ENCODE measurements at regions not wholly inside any gene's neighbourhood (a gene's known extent, or its start where the extent isn't known, plus 50 kb on each side); places are given as distances from the start of the nearest gene placed in this dataset.

GRCh38 chr9:108672475-108673190 is 183.2 kb downstream of the ACTL7B start:
- no CpG with 5 or more reads among the region's 7 CpGs for WGBS (ENCODE audit: extremely low coverage, insufficient coverage, insufficient read length)
- no peaks in the 10 kb centered on the region for H3K36me3 ChIP-seq (ENCODE audit: control insufficient read depth in 1 of 2, insufficient read depth in 2 of 2, low read length in 2 of 2)

GRCh38 chr9:108671794-108672193 is 184.0 kb downstream of the ACTL7B start:
- H3K36me3 ChIP-seq (ENCODE audit: control insufficient read depth in 1 of 2, insufficient read depth in 2 of 2, low read length in 2 of 2), result no peaks in the 10 kb centered on the region
- no CpG with 5 or more reads among the region's 4 CpGs for WGBS (ENCODE audit: extremely low coverage, insufficient coverage, insufficient read length)

More at GRCh38 chr9:108672475-108673190, 183.2 kb downstream of the ACTL7B start:
- no peak overlapping the region for H3K9ac ChIP-seq (ENCODE audit: low read length)
- H2BK5ac ChIP-seq (ENCODE audit: low read depth, low read length, poor library complexity), result no peak overlapping the region
- no peaks in the 10 kb centered on the region for H3K79me2 ChIP-seq (ENCODE audit: control insufficient read depth, insufficient read depth, low read length, poor library complexity)
- H3K4me2 ChIP-seq (ENCODE audit: low read length), result no peak overlapping the region
- no peak overlapping the region for H4K12ac ChIP-seq (ENCODE audit: low read depth, low read length)
- no peak overlapping the region for H3K23ac ChIP-seq (ENCODE audit: low read length)
- H2AK5ac ChIP-seq (ENCODE audit: low read length), result no peak overlapping the region
- H2AFZ ChIP-seq (ENCODE audit: insufficient read depth, low read length, poor library complexity), result no peak overlapping the region
- H3K27me3 ChIP-seq (ENCODE audit: insufficient read depth, low read length), result no peaks in the 10 kb centered on the region
- no peak overlapping the region for H2BK12ac ChIP-seq (ENCODE audit: low read length)
- H4K91ac ChIP-seq (ENCODE audit: low read depth, low read length), result no peak overlapping the region
- no peak overlapping the region for H2BK120ac ChIP-seq (ENCODE audit: insufficient read depth, low read length, poor library complexity)
- no peak overlapping the region for H4K8ac ChIP-seq (ENCODE audit: low read depth, low read length)
- H3K4me3 ChIP-seq (ENCODE audit: low read depth, low read length), result no peak overlapping the region
- no peak overlapping the region for H3K18ac ChIP-seq (ENCODE audit: low read length)
- H3K9me3 ChIP-seq (ENCODE audit: insufficient read depth, low read depth, low read length), result no peaks in the 10 kb centered on the region
- no peak overlapping the region for H3K14ac ChIP-seq (ENCODE audit: low read length)
- no peak overlapping the region for H3K4ac ChIP-seq (ENCODE audit: low read depth, low read length)
- no peak overlapping the region for H3K27ac ChIP-seq (ENCODE audit: low read depth, low read length)
- no peaks in the 10 kb centered on the region for H3K4me1 ChIP-seq (ENCODE audit: control insufficient read depth in 1 of 2, insufficient read depth in 2 of 2, low read length in 2 of 2)
- H3K79me1 ChIP-seq (ENCODE audit: low read length), result no peaks in the 10 kb centered on the region
- no peak for DNase-seq

GRCh38 chr9:108671176-108671575 is 184.6 kb downstream of the ACTL7B start:
- H3K18ac ChIP-seq (ENCODE audit: low read length), result no peak overlapping the region
- no CpG with 5 or more reads among the region's 5 CpGs for WGBS (ENCODE audit: extremely low coverage, insufficient coverage, insufficient read length)
- H3K79me1 ChIP-seq (ENCODE audit: low read length), result no peaks in the 10 kb centered on the region
- H2BK5ac ChIP-seq (ENCODE audit: low read depth, low read length, poor library complexity), result no peak overlapping the region
- no peak overlapping the region for H3K4me3 ChIP-seq (ENCODE audit: low read depth, low read length)
- H3K9ac ChIP-seq (ENCODE audit: low read length), result no peak overlapping the region
- H2AK5ac ChIP-seq (ENCODE audit: low read length), result no peak overlapping the region
- no peaks in the 10 kb centered on the region for H3K27me3 ChIP-seq (ENCODE audit: insufficient read depth, low read length)
- no peaks in the 10 kb centered on the region for H3K4me1 ChIP-seq (ENCODE audit: control insufficient read depth in 1 of 2, insufficient read depth in 2 of 2, low read length in 2 of 2)
- DNase-seq, result peak; percentile 49 to 84
- H4K91ac ChIP-seq (ENCODE audit: low read depth, low read length), result no peak overlapping the region
- H4K12ac ChIP-seq (ENCODE audit: low read depth, low read length), result no peak overlapping the region
- H2BK12ac ChIP-seq (ENCODE audit: low read length), result no peak overlapping the region
- no peak overlapping the region for H3K23ac ChIP-seq (ENCODE audit: low read length)
- H3K27ac ChIP-seq (ENCODE audit: low read depth, low read length), result no peak overlapping the region
- H3K14ac ChIP-seq (ENCODE audit: low read length), result no peak overlapping the region
- H3K36me3 ChIP-seq (ENCODE audit: control insufficient read depth in 1 of 2, insufficient read depth in 2 of 2, low read length in 2 of 2), result no peaks in the 10 kb centered on the region
- H3K9me3 ChIP-seq (ENCODE audit: insufficient read depth, low read depth, low read length), result no peaks in the 10 kb centered on the region
- H4K8ac ChIP-seq (ENCODE audit: low read depth, low read length), result no peak overlapping the region
- no peak overlapping the region for H2AFZ ChIP-seq (ENCODE audit: insufficient read depth, low read length, poor library complexity)
- no peak overlapping the region for H2BK120ac ChIP-seq (ENCODE audit: insufficient read depth, low read length, poor library complexity)
- no peaks in the 10 kb centered on the region for H3K79me2 ChIP-seq (ENCODE audit: control insufficient read depth, insufficient read depth, low read length, poor library complexity)
- no peak overlapping the region for H3K4me2 ChIP-seq (ENCODE audit: low read length)
- no peak overlapping the region for H3K4ac ChIP-seq (ENCODE audit: low read depth, low read length)

More at GRCh38 chr9:108671794-108672193, 184.0 kb downstream of the ACTL7B start:
- Histone ChIP-seq H3K9me3 (ENCODE audit: insufficient read depth, low read depth, low read length) (no peaks in the 10 kb centered on the region), H3K23ac (ENCODE audit: low read length) (no peak overlapping the region), H2BK12ac (ENCODE audit: low read length) (no peak overlapping the region), H2BK5ac (ENCODE audit: low read depth, low read length, poor library complexity) (no peak overlapping the region), H3K4me3 (ENCODE audit: low read depth, low read length) (no peak overlapping the region), H4K12ac (ENCODE audit: low read depth, low read length) (no peak overlapping the region), H3K4ac (ENCODE audit: low read depth, low read length) (no peak overlapping the region), H3K4me2 (ENCODE audit: low read length) (no peak overlapping the region), H3K79me2 (ENCODE audit: control insufficient read depth, insufficient read depth, low read length, poor library complexity) (no peaks in the 10 kb centered on the region), H3K18ac (ENCODE audit: low read length) (no peak overlapping the region), H4K91ac (ENCODE audit: low read depth, low read length) (no peak overlapping the region), H3K14ac (ENCODE audit: low read length) (no peak overlapping the region), H3K9ac (ENCODE audit: low read length) (no peak overlapping the region), H3K79me1 (ENCODE audit: low read length) (no peaks in the 10 kb centered on the region), H3K27me3 (ENCODE audit: insufficient read depth, low read length) (no peaks in the 10 kb centered on the region), H3K4me1 (ENCODE audit: control insufficient read depth in 1 of 2, insufficient read depth in 2 of 2, low read length in 2 of 2) (no peaks in the 10 kb centered on the region), H2AFZ (ENCODE audit: insufficient read depth, low read length, poor library complexity) (no peak overlapping the region), H2BK120ac (ENCODE audit: insufficient read depth, low read length, poor library complexity) (no peak overlapping the region), H3K27ac (ENCODE audit: low read depth, low read length) (no peak overlapping the region), H2AK5ac (ENCODE audit: low read length) (no peak overlapping the region), H4K8ac (ENCODE audit: low read depth, low read length) (no peak overlapping the region)
- DNase-seq, result no peak

GRCh38 chr9:108668938-108669335 is 186.8 kb downstream of the ACTL7B start:
- Histone ChIP-seq H3K36me3 (ENCODE audit: control insufficient read depth in 1 of 2, insufficient read depth in 2 of 2, low read length in 2 of 2) (no peaks in the 10 kb centered on the region), H2BK12ac (ENCODE audit: low read length) (no peak overlapping the region), H4K8ac (ENCODE audit: low read depth, low read length) (no peak overlapping the region), H3K9me3 (ENCODE audit: insufficient read depth, low read depth, low read length) (no peaks in the 10 kb centered on the region), H3K23ac (ENCODE audit: low read length) (no peak overlapping the region), H3K4me2 (ENCODE audit: low read length) (no peak overlapping the region), H2BK5ac (ENCODE audit: low read depth, low read length, poor library complexity) (no peak overlapping the region), H3K9ac (ENCODE audit: low read length) (no peak overlapping the region), H2AK5ac (ENCODE audit: low read length) (no peak overlapping the region), H2AFZ (ENCODE audit: insufficient read depth, low read length, poor library complexity) (no peak overlapping the region), H4K91ac (ENCODE audit: low read depth, low read length) (no peak overlapping the region), H3K27me3 (ENCODE audit: insufficient read depth, low read length) (no peaks in the 10 kb centered on the region), H3K79me2 (ENCODE audit: control insufficient read depth, insufficient read depth, low read length, poor library complexity) (no peaks in the 10 kb centered on the region), H4K12ac (ENCODE audit: low read depth, low read length) (no peak overlapping the region), H3K18ac (ENCODE audit: low read length) (no peak overlapping the region), H3K14ac (ENCODE audit: low read length) (no peak overlapping the region), H3K27ac (ENCODE audit: low read depth, low read length) (no peak overlapping the region), H3K4me1 (ENCODE audit: control insufficient read depth in 1 of 2, insufficient read depth in 2 of 2, low read length in 2 of 2) (no peaks in the 10 kb centered on the region), H3K4me3 (ENCODE audit: low read depth, low read length) (no peak overlapping the region), H3K79me1 (ENCODE audit: low read length) (no peaks in the 10 kb centered on the region), H3K4ac (ENCODE audit: low read depth, low read length) (no peak overlapping the region), H2BK120ac (ENCODE audit: insufficient read depth, low read length, poor library complexity) (no peak overlapping the region)
- DNase-seq, result no peak
- no CpG with 5 or more reads among the region's 4 CpGs for WGBS (ENCODE audit: extremely low coverage, insufficient coverage, insufficient read length)
